ENCODE measurements at regions not wholly inside any gene's neighbourhood (a gene's known extent, or its start where the extent isn't known, plus 50 kb on each side); places are given as distances from the start of the nearest gene placed in this dataset.

- TF ChIP-seq CTCF (IDR thresholded peaks at IDR 0.05; ENCODE audit: unreplicated experiment): no peak
- Mint-ChIP-seq H3K27me3 (peaks cover 16% of the 10 kb centered on the region), H3K4me3 (ENCODE audit: low read depth) (no peak overlapping the region), H3K27ac (no peak overlapping the region), H3K9me3 (ENCODE audit: low read depth) (no peaks in the 10 kb centered on the region), H3K36me3 (ENCODE audit: insufficient read depth) (no peaks in the 10 kb centered on the region), H3K4me1 (ENCODE audit: low read depth) (peaks cover 12% of the 10 kb centered on the region)
- no peak for DNase-seq (ENCODE audit: low spot score, unreplicated experiment)
These were observed 217.6 kb downstream of the TTC8 start for GRCh38 chr14:89042021-89042420.

GRCh38 chr14:89053303-89053702 is 228.9 kb downstream of the TTC8 start:
- H3K9me3 Mint-ChIP-seq (ENCODE audit: low read depth): peaks cover 19% of the 10 kb centered on the region
- H3K4me1 Mint-ChIP-seq (ENCODE audit: low read depth): no peaks in the 10 kb centered on the region

GRCh38 chr14:89056394-89056793 is 231.9 kb downstream of the TTC8 start:
- no peak overlapping the region for H3K27ac Mint-ChIP-seq
- no peaks in the 10 kb centered on the region for H3K27me3 Mint-ChIP-seq
- no peak for DNase-seq (ENCODE audit: low spot score, unreplicated experiment)
- peaks cover 7% of the 10 kb centered on the region for H3K9me3 Mint-ChIP-seq (ENCODE audit: low read depth)
- no peak overlapping the region for H3K4me3 Mint-ChIP-seq (ENCODE audit: low read depth)
- H3K36me3 Mint-ChIP-seq (ENCODE audit: insufficient read depth): no peaks in the 10 kb centered on the region
- no peaks in the 10 kb centered on the region for H3K4me1 Mint-ChIP-seq (ENCODE audit: low read depth)
- TF ChIP-seq CTCF (IDR thresholded peaks at IDR 0.05; ENCODE audit: unreplicated experiment): no peak

More at GRCh38 chr14:89053303-89053702, 228.9 kb downstream of the TTC8 start:
- no peak for TF ChIP-seq CTCF (IDR thresholded peaks at IDR 0.05; ENCODE audit: unreplicated experiment)
- no peaks in the 10 kb centered on the region for H3K36me3 Mint-ChIP-seq (ENCODE audit: insufficient read depth)
- H3K27ac Mint-ChIP-seq: no peak overlapping the region
- no peak for DNase-seq (ENCODE audit: low spot score, unreplicated experiment)
- no peaks in the 10 kb centered on the region for H3K27me3 Mint-ChIP-seq
- no peak overlapping the region for H3K4me3 Mint-ChIP-seq (ENCODE audit: low read depth)

GRCh38 chr14:89058697-89059096 is 234.2 kb downstream of the TTC8 start:
- no peaks in the 10 kb centered on the region for H3K4me1 Mint-ChIP-seq (ENCODE audit: low read depth)
- H3K4me3 Mint-ChIP-seq (ENCODE audit: low read depth): no peak overlapping the region
- no peak for TF ChIP-seq CTCF (IDR thresholded peaks at IDR 0.05; ENCODE audit: unreplicated experiment)
- no peaks in the 10 kb centered on the region for H3K9me3 Mint-ChIP-seq (ENCODE audit: low read depth)
- H3K27me3 Mint-ChIP-seq: peaks cover 4% of the 10 kb centered on the region
- DNase-seq (ENCODE audit: low spot score, unreplicated experiment): no peak
- no peaks in the 10 kb centered on the region for H3K36me3 Mint-ChIP-seq (ENCODE audit: insufficient read depth)
- H3K27ac Mint-ChIP-seq: no peak overlapping the region

GRCh38 chr14:89060191-89060590 is 235.7 kb downstream of the TTC8 start:
- H3K27me3 Mint-ChIP-seq: peaks cover 8% of the 10 kb centered on the region
- no peak for TF ChIP-seq CTCF (IDR thresholded peaks at IDR 0.05; ENCODE audit: unreplicated experiment)

More at GRCh38 chr14:89060191-89060590, 235.7 kb downstream of the TTC8 start:
- H3K4me3 Mint-ChIP-seq (ENCODE audit: low read depth): no peak overlapping the region
- no peak overlapping the region for H3K27ac Mint-ChIP-seq
- H3K9me3 Mint-ChIP-seq (ENCODE audit: low read depth): no peaks in the 10 kb centered on the region
- no peaks in the 10 kb centered on the region for H3K36me3 Mint-ChIP-seq (ENCODE audit: insufficient read depth)
- no peaks in the 10 kb centered on the region for H3K4me1 Mint-ChIP-seq (ENCODE audit: low read depth)
- no peak for DNase-seq (ENCODE audit: low spot score, unreplicated experiment)
